IMR-90 (cell line): ENCODE measurements at regions not wholly inside any gene's neighbourhood (a gene's known extent, or its start where the extent isn't known, plus 50 kb on each side); places are given as distances from the start of the nearest gene placed in this dataset.

Source experiments
- ATAC-seq: fragments of 200-7000 bp; cut with Tn5 transposase; 2 replicates; pipeline ENCODE4 v1.9.1; 2020; ENCODE audit warnings: low read depth, mild to moderate bottlenecking, moderate library complexity
- BruUV-seq: library from RNA; stranded (reverse); fragments of 400-500 nt; replicated peaks from 2 replicates; lab custom pipeline; 2021; lab: Mats Ljungman, UMichigan
- CTCF ChIA-PET: fragments of 300-600 bp; formaldehyde crosslinking; extraction: SDS; loops from one replicate; lab custom pipeline; 2021; ENCODE audit warnings: antibody characterized with exemption; lab: Yijun Ruan, JAX
- POLR2A ChIA-PET: fragments of 300-600 bp; sonication (Branson Sonifier 250); formaldehyde crosslinking; loops from one replicate; lab custom pipeline; 2022; ENCODE audit warnings: antibody characterized with exemption; ENCODE audit not compliant: unreplicated experiment; lab: Charles Lee
- DNase-seq: peaks from one replicate; pipeline ENCODE4 v3.0.0; 2013
- H2AFZ ChIP-seq: replicated peaks from 2 replicates; pipeline ENCODE3; 2013; ENCODE audit warnings: low read length, mild to moderate bottlenecking; ENCODE audit not compliant: poor library complexity
- H2AK5ac ChIP-seq: 2 replicates; pipeline ENCODE4 v1.6.1; 2013; ENCODE audit warnings: low read depth, low read length, inconsistent platforms
- H2AK9ac ChIP-seq: replicated peaks from 2 replicates; pipeline ENCODE3; 2013; ENCODE audit warnings: mild to moderate bottlenecking, low read depth, low read length, moderate library complexity; ENCODE audit not compliant: poor library complexity
- H2BK120ac ChIP-seq: 2 replicates; pipeline ENCODE4 v1.6.1; 2013; ENCODE audit warnings: low read depth, low read length, inconsistent platforms
- H2BK15ac ChIP-seq: 3 replicates; pipeline ENCODE4 v1.6.1; 2013; ENCODE audit warnings: low read depth, low read length, inconsistent platforms
- H2BK20ac ChIP-seq: 2 replicates; pipeline ENCODE4 v1.6.1; 2013; ENCODE audit warnings: low read depth, mild to moderate bottlenecking, inconsistent platforms, low read length, moderate library complexity
- H2BK5ac ChIP-seq: 2 replicates; pipeline ENCODE4 v1.6.1; 2013; ENCODE audit warnings: mild to moderate bottlenecking, low read depth, low read length, inconsistent platforms; ENCODE audit not compliant: poor library complexity, severe bottlenecking
- H3K14ac ChIP-seq: replicated peaks from 2 replicates; pipeline ENCODE4 v1.6.1; 2013; ENCODE audit warnings: low read depth, low read length, inconsistent platforms
- H3K18ac ChIP-seq: 2 replicates; pipeline ENCODE4 v1.6.1; 2013; ENCODE audit warnings: low read depth, low read length, control low read depth
- H3K23ac ChIP-seq: 2 replicates; pipeline ENCODE4 v1.6.1; 2013; ENCODE audit warnings: low read depth, low read length, inconsistent platforms
- H3K27ac ChIP-seq: 2 replicates; pipeline ENCODE4 v1.5.1; 2013; ENCODE audit warnings: mild to moderate bottlenecking, control low read depth, low read length; ENCODE audit not compliant: insufficient read depth
- H3K27me3 ChIP-seq: 2 replicates; pipeline ENCODE4 v1.6.1; 2013; ENCODE audit warnings: low read length; ENCODE audit not compliant: control insufficient read depth, insufficient read depth
- H3K36me3 ChIP-seq: 2 replicates; pipeline ENCODE4 v1.6.1; 2013; ENCODE audit warnings: low read length, mixed read lengths; ENCODE audit not compliant: control insufficient read depth, insufficient read depth
- H3K4ac ChIP-seq: 2 replicates; pipeline ENCODE4 v1.6.1; 2013; ENCODE audit warnings: low read depth, low read length, inconsistent platforms
- H3K4me1 ChIP-seq: 2 replicates; pipeline ENCODE4 v1.6.1; 2013; ENCODE audit warnings: low read length, mixed read lengths; ENCODE audit not compliant: control insufficient read depth, insufficient read depth
- H3K4me2 ChIP-seq: 2 replicates; pipeline ENCODE4 v1.6.1; 2013; ENCODE audit warnings: low read depth, mild to moderate bottlenecking, control low read depth, low read length, moderate library complexity
- H3K4me3 ChIP-seq: 2 replicates; pipeline ENCODE4 v1.5.1; 2013; ENCODE audit warnings: low read depth, mild to moderate bottlenecking, control low read depth, low read length, moderate library complexity; ENCODE audit not compliant: insufficient read depth
- H3K56ac ChIP-seq: 2 replicates; pipeline ENCODE4 v1.6.1; 2013; ENCODE audit warnings: low read length, inconsistent platforms; ENCODE audit not compliant: insufficient read depth; ENCODE audit errors: extremely low read depth
- H3K79me1 ChIP-seq, 2 experiments: 2 replicates each; pipeline ENCODE4 v1.6.1; 2013; ENCODE audit warnings: low read length in 2 of 2, inconsistent platforms in 1 of 2, low read depth in 1 of 2
- H3K9ac ChIP-seq: 2 replicates; pipeline ENCODE4 v1.6.1; 2013; ENCODE audit warnings: low read depth, low read length, control low read depth
- H3K9me1 ChIP-seq: 2 replicates; pipeline ENCODE4 v1.6.1; 2013; ENCODE audit warnings: low read length, inconsistent platforms; ENCODE audit not compliant: insufficient read depth
- H3K9me3 ChIP-seq: 2 replicates; pipeline ENCODE4 v1.6.1; 2013; ENCODE audit warnings: low read length; ENCODE audit not compliant: control insufficient read depth, insufficient read depth
- H4K20me1 ChIP-seq: 2 replicates; pipeline ENCODE4 v1.6.1; 2013; ENCODE audit warnings: low read length, inconsistent platforms; ENCODE audit not compliant: insufficient read depth
- H4K5ac ChIP-seq: 2 replicates; pipeline ENCODE4 v1.6.1; 2013; ENCODE audit warnings: mild to moderate bottlenecking, low read depth, low read length, control low read depth
- H4K8ac ChIP-seq, 2 experiments: 2 replicates each; pipeline ENCODE4 v1.6.1; 2013; ENCODE audit warnings: low read depth in 2 of 2, low read length in 2 of 2, control low read depth in 1 of 2, inconsistent platforms in 1 of 2
- H4K91ac ChIP-seq: 2 replicates; pipeline ENCODE4 v1.6.1; 2013; ENCODE audit warnings: low read depth, low read length, inconsistent platforms; ENCODE audit not compliant: insufficient read depth
- BHLHE40 ChIP-seq: fragments of 150-350 bp; IDR thresholded peaks from 2 replicates; pipeline ENCODE4 v1.6.1; 2016; ENCODE audit warnings: mild to moderate bottlenecking, low read depth, low read length
- CEBPB ChIP-seq: IDR thresholded peaks from 2 replicates; pipeline ENCODE4 v1.6.1; 2012; ENCODE audit warnings: low read depth, low read length, improper control_type of control experiment
- CHD1 ChIP-seq: IDR thresholded peaks from 2 replicates; pipeline ENCODE4 v1.6.1; 2012; ENCODE audit warnings: low read depth, low read length, improper control_type of control experiment
- CTCF ChIP-seq: conservative IDR thresholded peaks from 2 replicates; pipeline ENCODE4 v1.5.1; 2012; ENCODE audit warnings: mild to moderate bottlenecking, low read depth, low read length, improper control_type of control experiment
- FOS ChIP-seq: fragments of 150-350 bp; IDR thresholded peaks from 2 replicates; pipeline ENCODE4 v1.6.1; 2016; ENCODE audit warnings: low read depth, low read length
- MXI1 ChIP-seq: IDR thresholded peaks from 2 replicates; pipeline ENCODE4 v1.6.1; 2012; ENCODE audit warnings: low read depth, mild to moderate bottlenecking, low read length, moderate library complexity, borderline replicate concordance
- NFE2L2 ChIP-seq: fragments of 150-350 bp; IDR thresholded peaks from 2 replicates; pipeline ENCODE4 v1.6.1; 2016; ENCODE audit warnings: low read depth, mild to moderate bottlenecking, low read length
- RAD21 ChIP-seq: IDR thresholded peaks from 2 replicates; pipeline ENCODE4 v1.6.1; 2012; ENCODE audit warnings: low read length, improper control_type of control experiment
- RCOR1 ChIP-seq: IDR thresholded peaks from 2 replicates; pipeline ENCODE4 v1.6.1; 2012; ENCODE audit warnings: mild to moderate bottlenecking, low read length, improper control_type of control experiment; ENCODE audit not compliant: insufficient replicate concordance
- SMC3 ChIP-seq: fragments of 150-350 bp; IDR thresholded peaks from 2 replicates; pipeline ENCODE4 v1.6.1; 2016; ENCODE audit warnings: low read depth, mild to moderate bottlenecking, antibody characterized with exemption, low read length, moderate library complexity
- USF2 ChIP-seq: fragments of 150-350 bp; IDR thresholded peaks from 2 replicates; pipeline ENCODE4 v1.6.1; 2017; ENCODE audit warnings: mild to moderate bottlenecking, antibody characterized with exemption, low read length, low read depth
- WGBS, 2 experiments: methylation state at CpG; one replicate each; pipeline versions ENCODE4 v1.1.5 to v1.1.7; 2013; ENCODE audit warnings: missing lambda C conversion rate in 2 of 2; ENCODE audit not compliant: insufficient read length in 1 of 2; ENCODE audit errors: extremely low coverage in 2 of 2; 5-methylcytosine and 5-hydroxymethylcytosine counted together
- dilution Hi-C: fragments of 300-500 bp; cut with HindIII; formaldehyde crosslinking; loops from one replicate; pipeline ENCODE4 v1.14.3; 2018; ENCODE audit warnings: low sequenced_read_pairs; ENCODE audit not compliant: unreplicated experiment
- in situ Hi-C: fragments of 300-500 bp; cut with MboI; formaldehyde crosslinking; loops from 3 replicates; pipeline ENCODE4 v1.14.3; 2019; ENCODE audit warnings: low sequenced_read_pairs, inconsistent platforms, mixed read lengths
- intact Hi-C: fragments of 100-400 bp; cut with micrococcal nuclease; formaldehyde crosslinking; loops from 2 replicates; pipeline ENCODE4 v1.10.0; 2022

- Histone ChIP-seq H2AFZ (no peak overlapping the region), H2AK9ac (no peak overlapping the region), H3K27me3 (no peaks in the 10 kb centered on the region; the same call in 1 of the 2 replicates), H4K91ac (no peak overlapping the region), H3K23ac (no peak overlapping the region), H3K14ac (no peak overlapping the region), H3K18ac (no peak overlapping the region), H3K4ac (no peak overlapping the region), H2BK15ac (no peak overlapping the region), H3K9me3 (no peaks in the 10 kb centered on the region; the same call in none of the 2 replicates), H3K9me1 (no peaks in the 10 kb centered on the region), H3K4me1 (no peaks in the 10 kb centered on the region), H3K36me3 (no peaks in the 10 kb centered on the region), H4K8ac (no peak overlapping the region), H2BK20ac (no peak overlapping the region), H2BK5ac (no peak overlapping the region), H3K79me1 (no peaks in the 10 kb centered on the region), H4K20me1 (no peaks in the 10 kb centered on the region), H2AK5ac (no peak overlapping the region), H4K5ac (no peak overlapping the region), H3K4me2 (no peak overlapping the region), H3K4me3 (no peak overlapping the region), H2BK120ac (no peak overlapping the region), H3K27ac (no peak overlapping the region), H3K56ac (no peak overlapping the region), H3K9ac (no peak overlapping the region)
- ATAC-seq (no peak), DNase-seq (no peak)
- no TSS peak for BruUV-seq
- no peak for TF ChIP-seq RCOR1
- no peak for TF ChIP-seq FOS
- TF ChIP-seq USF2 = no peak
- TF ChIP-seq BHLHE40 = no peak
- TF ChIP-seq SMC3 = no peak
- TF ChIP-seq CTCF = no peak
- TF ChIP-seq RAD21 = no peak
- TF ChIP-seq NFE2L2 = no peak
- no peak for TF ChIP-seq MXI1
- TF ChIP-seq CEBPB = no peak
- TF ChIP-seq CHD1 = no peak
- WGBS, 2 experiments = no CpG with 5 or more reads among the region's 1 CpG
- dilution Hi-C loops = no loop called here
- in situ Hi-C loops = no loop called here
- intact Hi-C loops = no loop called here
- CTCF ChIA-PET = interaction anchor here (0.7 kb wide), 1 partner anchor 68 kb away, joined by 4 read pairs; no protein-coding TSS in a partner anchor
- POLR2A ChIA-PET = no interaction called here
Measured at GRCh38 chr20:48354903-48355302, 472.9 kb downstream of the PREX1 start.
